ENCODE measurements at regions not wholly inside any gene's neighbourhood (a gene's known extent, or its start where the extent isn't known, plus 50 kb on each side); places are given as distances from the start of the nearest gene placed in this dataset.

DNA sequence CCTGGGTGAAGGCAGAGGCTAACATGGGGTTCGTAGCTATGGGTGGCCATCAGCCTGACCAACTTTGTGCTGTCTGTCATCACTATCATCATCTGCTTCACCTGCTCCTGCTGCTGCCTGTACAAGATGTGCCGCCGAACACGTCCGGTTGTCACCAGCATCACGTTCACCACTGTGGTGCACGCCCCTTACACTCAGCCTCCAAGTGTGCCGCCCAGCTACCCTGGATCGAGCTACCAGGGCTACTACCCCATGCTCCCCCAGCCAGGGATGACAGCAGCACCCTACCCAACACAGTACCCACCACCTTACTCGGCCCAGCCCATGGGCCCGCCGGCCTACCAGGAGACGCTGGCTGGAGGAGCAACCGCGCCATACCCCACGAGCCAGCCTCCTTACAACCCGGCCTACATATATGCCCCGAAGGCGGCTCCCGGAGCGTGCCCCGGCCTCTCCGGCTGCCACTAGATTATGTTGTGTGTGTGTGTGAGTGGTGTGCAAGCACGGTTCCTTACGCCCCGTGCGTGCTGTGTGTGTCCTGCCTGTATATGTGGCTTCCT lies 213.4 kb upstream of the XIST start:
- no peak overlapping the region for H3K27ac ChIP-seq (ENCODE audit: insufficient read depth, low read length)
- no peak overlapping the region for H2BK120ac ChIP-seq (ENCODE audit: low read depth, low read length)
- no peak overlapping the region for H3K4me2 ChIP-seq (ENCODE audit: low read depth, low read length)
- dilution Hi-C loops (cut with HindIII; ENCODE audit: low sequenced_read_pairs, unreplicated experiment) = no loop called here
- no peaks in the 10 kb centered on the region for H4K20me1 ChIP-seq (ENCODE audit: insufficient read depth, low read length)
- H3K56ac ChIP-seq (ENCODE audit: extremely low read depth, insufficient read depth, low read length) = no peak overlapping the region
- H3K9me1 ChIP-seq (ENCODE audit: insufficient read depth, low read length) = no peaks in the 10 kb centered on the region; the same call in 1 of the 2 replicates
- H3K23ac ChIP-seq (ENCODE audit: low read depth, low read length) = no peak overlapping the region
- H2AK9ac ChIP-seq (replicated peaks; ENCODE audit: low read depth, low read length, poor library complexity) = no peak overlapping the region
- ChIA-PET POLR2A (ENCODE audit: unreplicated experiment) (no interaction called here), CTCF (no interaction called here)
- no TSS peak for BruUV-seq (replicated peaks)
- WGBS, 2 experiments (ENCODE audit: extremely low coverage in 2 of 2, insufficient read length in 1 of 2) = 83% methylated on average over 1 of the region's 27 CpGs; no CpG with 5 or more reads in 1 of the 2 experiments
- no peak overlapping the region for H2BK5ac ChIP-seq (ENCODE audit: low read depth, low read length, poor library complexity, severe bottlenecking)
- intact Hi-C loops (cut with micrococcal nuclease) = no loop called here
- no peak overlapping the region for H4K5ac ChIP-seq (ENCODE audit: low read depth, low read length)
- DNase-seq = no peak
- no peak overlapping the region for H3K4ac ChIP-seq (ENCODE audit: low read depth, low read length)
- H3K18ac ChIP-seq (ENCODE audit: low read depth, low read length) = no peak overlapping the region
- peaks cover 5% of the 10 kb centered on the region for H3K27me3 ChIP-seq (ENCODE audit: control insufficient read depth, insufficient read depth, low read length)
- in situ Hi-C loops (cut with MboI; ENCODE audit: low sequenced_read_pairs) = no loop called here
- TF ChIP-seq CEBPB (IDR thresholded peaks at IDR 0.05; ENCODE audit: low read depth, low read length) = no peak
- no peak for TF ChIP-seq FOS (IDR thresholded peaks at IDR 0.05; ENCODE audit: low read depth, low read length)
- H3K4me1 ChIP-seq (ENCODE audit: control insufficient read depth, insufficient read depth, low read length) = no peaks in the 10 kb centered on the region
- no peak overlapping the region for H4K91ac ChIP-seq (ENCODE audit: insufficient read depth, low read depth, low read length)
- no peaks in the 10 kb centered on the region for H3K79me1 ChIP-seq (ENCODE audit: low read depth in 1 of 2, low read length in 2 of 2)
- H3K9me3 ChIP-seq (ENCODE audit: control insufficient read depth, insufficient read depth, low read length) = peaks cover 4% of the 10 kb centered on the region; the same call in 1 of the 2 replicates
- no peak overlapping the region for H2BK20ac ChIP-seq (ENCODE audit: low read depth, low read length)
- no peak for ATAC-seq (ENCODE audit: low read depth)
- H3K9ac ChIP-seq (ENCODE audit: low read depth, low read length) = no peak overlapping the region
- H2BK15ac ChIP-seq (ENCODE audit: low read depth, low read length) = no peak overlapping the region
- no peaks in the 10 kb centered on the region for H3K36me3 ChIP-seq (ENCODE audit: control insufficient read depth, insufficient read depth, low read length)
- H2AK5ac ChIP-seq (ENCODE audit: low read depth, low read length) = no peak overlapping the region
- H2AFZ ChIP-seq (replicated peaks; ENCODE audit: low read length, poor library complexity) = peak overlapping the region; percentile 58
- H4K8ac ChIP-seq (ENCODE audit: low read depth in 2 of 2, low read length in 2 of 2) = no peak overlapping the region
- no peak overlapping the region for H3K4me3 ChIP-seq (ENCODE audit: insufficient read depth, low read depth, low read length)
- H3K14ac ChIP-seq (replicated peaks; ENCODE audit: low read depth, low read length) = no peak overlapping the region

Data from IMR-90 (cell line).